ENCODE measurements at regions not wholly inside any gene's neighbourhood (a gene's known extent, or its start where the extent isn't known, plus 50 kb on each side); places are given as distances from the start of the nearest gene placed in this dataset.

DNA sequence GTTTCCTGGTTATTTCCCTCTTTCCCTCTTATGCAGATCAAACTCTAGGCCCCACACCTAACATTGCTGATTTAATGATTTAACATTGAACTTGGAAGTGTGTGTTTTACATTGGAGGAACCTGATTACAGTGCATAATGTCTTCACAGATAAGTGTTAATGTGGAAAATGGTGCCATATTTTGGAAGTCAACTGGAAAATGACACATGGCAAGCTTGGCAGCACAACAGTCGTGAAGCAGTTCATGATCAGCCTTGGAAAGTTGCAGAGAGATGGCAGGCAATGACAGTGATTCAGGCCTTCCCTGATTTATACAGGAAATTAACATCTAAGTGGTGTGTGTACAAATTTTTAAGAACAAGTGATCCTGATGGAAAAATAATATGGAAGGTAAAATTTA lies 80.0 kb upstream of the CTNND2 start:
- CTCF ChIA-PET = no interaction called here
- Mint-ChIP-seq H3K27me3 (no peaks in the 10 kb centered on the region), H3K4me1 (no peaks in the 10 kb centered on the region), H3K36me3 (no peaks in the 10 kb centered on the region), H3K4me3 (no peak overlapping the region), H3K27ac (no peak overlapping the region), H3K9me3 (peaks cover 3% of the 10 kb centered on the region)
- DNase-seq = no peak

DNA sequence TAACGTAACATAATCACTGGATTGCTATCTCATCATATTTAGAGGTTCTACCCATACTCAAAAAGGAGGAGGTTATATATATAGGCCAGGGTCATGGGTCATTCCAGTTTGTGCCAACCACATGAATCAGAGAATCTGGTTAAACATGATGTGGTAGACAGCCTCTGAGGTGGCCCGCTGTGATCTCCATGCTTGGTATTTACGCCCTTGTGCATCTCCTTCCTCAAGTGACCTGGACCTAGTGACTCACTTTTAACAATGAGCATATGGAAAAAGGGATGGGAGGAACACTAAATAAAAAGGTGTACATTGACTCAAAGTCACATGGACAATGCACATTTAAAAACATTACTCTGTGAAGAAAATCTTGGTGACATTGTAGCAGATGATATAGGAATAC lies 77.7 kb upstream of the CTNND2 start:
- Mint-ChIP-seq H3K27me3 (no peaks in the 10 kb centered on the region), H3K36me3 (no peaks in the 10 kb centered on the region), H3K4me3 (no peak overlapping the region), H3K9me3 (peaks cover 3% of the 10 kb centered on the region), H3K27ac (no peak overlapping the region), H3K4me1 (no peaks in the 10 kb centered on the region)
- CTCF ChIA-PET = no interaction called here
- DNase-seq = no peak

DNA sequence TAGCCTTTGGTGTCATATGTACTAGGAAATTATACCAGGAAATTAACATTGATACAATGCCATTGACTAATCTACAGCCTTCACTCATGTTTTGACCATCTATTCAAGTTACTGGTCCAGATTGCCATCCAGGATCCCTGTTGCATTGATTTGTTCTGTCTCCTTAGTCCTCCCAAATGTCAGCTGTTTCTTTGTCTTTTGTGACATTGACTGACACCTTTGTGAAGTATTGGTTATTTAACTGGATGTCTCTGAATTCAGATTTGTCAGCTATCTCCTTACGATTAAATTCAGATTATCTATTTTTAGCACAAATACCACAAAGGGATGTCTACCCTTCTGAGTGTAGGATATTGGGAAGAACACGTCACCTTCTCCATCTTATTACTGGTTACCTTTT lies 73.7 kb upstream of the CTNND2 start:
- Mint-ChIP-seq H3K4me1 (no peaks in the 10 kb centered on the region), H3K27ac (no peak overlapping the region), H3K9me3 (peaks cover 3% of the 10 kb centered on the region), H3K4me3 (no peak overlapping the region), H3K27me3 (no peaks in the 10 kb centered on the region), H3K36me3 (no peaks in the 10 kb centered on the region)
- CTCF ChIA-PET = no interaction called here
- no peak for DNase-seq

DNA sequence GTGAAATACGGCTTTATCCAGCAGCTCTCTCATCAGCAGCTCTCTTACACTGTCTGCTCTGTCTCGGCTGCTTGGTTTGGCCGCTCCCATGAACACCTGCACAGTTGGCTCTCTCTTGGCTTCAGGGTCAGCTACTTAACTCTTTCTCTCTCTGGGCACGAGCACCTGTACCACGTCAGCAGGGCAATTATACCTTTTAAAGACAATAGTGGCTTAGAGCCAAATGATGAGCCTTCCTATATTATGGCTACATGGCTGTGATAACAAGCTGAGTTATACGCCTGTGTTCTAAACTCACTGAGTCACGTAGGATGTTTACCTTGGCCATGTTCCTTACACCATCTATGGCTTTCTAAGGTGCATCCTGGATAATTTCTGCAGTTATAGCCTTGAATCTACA lies 69.2 kb upstream of the CTNND2 start:
- H3K4me1 Mint-ChIP-seq = no peaks in the 10 kb centered on the region
- H3K4me3 Mint-ChIP-seq = no peak overlapping the region
- H3K9me3 Mint-ChIP-seq = peaks cover 4% of the 10 kb centered on the region
- no peaks in the 10 kb centered on the region for H3K27me3 Mint-ChIP-seq
- no peaks in the 10 kb centered on the region for H3K36me3 Mint-ChIP-seq
- H3K27ac Mint-ChIP-seq = no peak overlapping the region
- DNase-seq = no peak
- CTCF ChIA-PET = no interaction called here

DNA sequence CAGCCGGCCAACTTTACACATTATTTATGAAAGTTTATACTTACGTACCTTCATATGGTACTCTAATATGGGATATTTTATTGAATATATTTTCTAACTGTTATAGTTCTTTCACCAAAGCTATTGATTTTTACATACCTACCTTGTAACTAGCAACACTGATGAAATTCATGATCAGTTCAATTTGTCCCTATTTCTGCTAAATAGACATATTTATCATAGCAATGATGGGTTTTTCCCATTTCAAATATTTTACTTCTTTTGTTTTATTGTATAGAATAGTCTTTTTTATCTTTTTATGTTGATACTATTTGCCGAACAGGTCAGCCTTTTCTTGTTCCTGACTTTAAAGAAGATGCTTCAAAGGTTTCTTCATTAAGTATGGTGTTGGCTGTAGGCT lies 59.0 kb upstream of the CTNND2 start:
- H3K4me3 Mint-ChIP-seq = no peak overlapping the region
- no peaks in the 10 kb centered on the region for H3K36me3 Mint-ChIP-seq
- H3K4me1 Mint-ChIP-seq = no peaks in the 10 kb centered on the region
- H3K27ac Mint-ChIP-seq = no peak overlapping the region
- no peak for DNase-seq
- H3K9me3 Mint-ChIP-seq = no peaks in the 10 kb centered on the region
- CTCF ChIA-PET = no interaction called here
- H3K27me3 Mint-ChIP-seq = no peaks in the 10 kb centered on the region

DNA sequence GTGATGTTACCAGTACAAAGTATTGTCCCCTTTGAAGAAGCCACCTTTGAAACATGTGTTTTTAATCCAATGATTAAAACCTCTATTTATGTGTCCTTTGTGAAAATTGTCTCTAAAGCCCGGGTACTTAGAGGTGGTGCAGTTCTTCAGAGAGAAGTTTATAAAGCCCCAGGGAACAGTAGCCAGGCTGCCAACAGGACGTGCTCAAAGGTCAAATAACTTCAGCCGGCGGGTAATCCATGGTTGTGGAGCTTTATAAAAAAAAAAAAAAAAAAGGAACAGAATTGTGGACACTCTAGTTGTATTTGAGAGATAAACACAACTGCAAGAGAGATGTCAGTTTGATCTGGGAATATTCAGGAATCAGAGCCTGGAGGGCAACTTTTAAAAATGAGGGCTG lies 57.9 kb upstream of the CTNND2 start:
- DNase-seq = no peak
- no peak overlapping the region for H3K4me3 Mint-ChIP-seq
- H3K27me3 Mint-ChIP-seq = no peaks in the 10 kb centered on the region
- CTCF ChIA-PET = no interaction called here
- no peaks in the 10 kb centered on the region for H3K36me3 Mint-ChIP-seq
- H3K4me1 Mint-ChIP-seq = no peaks in the 10 kb centered on the region
- no peak overlapping the region for H3K27ac Mint-ChIP-seq
- H3K9me3 Mint-ChIP-seq = no peaks in the 10 kb centered on the region

DNA sequence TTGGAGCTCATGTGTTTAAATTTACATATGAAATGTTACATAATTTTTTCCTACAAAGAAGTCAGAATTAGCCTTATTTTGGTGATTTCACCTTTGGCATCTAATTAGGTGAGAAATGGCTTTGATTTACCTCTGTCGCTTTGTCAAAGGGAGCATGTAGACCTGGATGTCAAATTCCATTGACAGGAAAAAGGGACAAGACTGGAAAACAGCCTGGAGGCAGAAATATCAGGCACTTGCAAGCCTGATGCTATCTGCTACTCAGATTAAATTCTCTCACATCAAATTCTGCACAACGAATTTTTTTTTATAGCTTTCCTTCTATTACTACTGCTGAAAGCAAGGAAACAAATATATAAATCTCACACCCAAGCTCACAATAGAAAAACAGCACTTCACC lies 54.1 kb upstream of the CTNND2 start:
- Mint-ChIP-seq H3K27me3 (no peaks in the 10 kb centered on the region), H3K27ac (no peak overlapping the region), H3K4me1 (no peaks in the 10 kb centered on the region), H3K4me3 (no peak overlapping the region), H3K9me3 (peaks cover 9% of the 10 kb centered on the region), H3K36me3 (no peaks in the 10 kb centered on the region)
- no peak for DNase-seq
- CTCF ChIA-PET = no interaction called here

DNA sequence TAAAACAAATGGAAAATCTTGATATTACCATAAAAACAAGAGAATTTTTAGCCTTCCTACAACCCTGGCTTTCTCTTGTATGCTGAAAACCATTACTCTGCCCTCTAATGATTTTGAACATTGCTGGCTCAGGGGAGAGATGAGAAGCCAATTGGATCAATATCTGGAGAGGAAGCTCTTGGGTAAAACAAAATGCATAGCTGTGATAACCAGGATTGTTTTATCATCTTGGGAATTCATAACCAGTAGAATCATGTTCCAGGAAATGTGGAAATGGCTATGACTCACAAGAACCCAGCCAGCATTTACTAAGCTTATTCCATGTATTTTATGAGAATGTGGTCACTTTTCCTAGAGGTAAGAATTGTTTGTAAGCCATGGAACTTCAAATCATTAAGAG lies 51.1 kb upstream of the CTNND2 start:
- DNase-seq = no peak
- Mint-ChIP-seq H3K4me3 (no peak overlapping the region), H3K27me3 (no peaks in the 10 kb centered on the region), H3K27ac (no peak overlapping the region), H3K9me3 (peaks cover 12% of the 10 kb centered on the region), H3K4me1 (no peaks in the 10 kb centered on the region), H3K36me3 (no peaks in the 10 kb centered on the region)
- CTCF ChIA-PET = no interaction called here
